ENCODE measurements at regions not wholly inside any gene's neighbourhood (a gene's known extent, or its start where the extent isn't known, plus 50 kb on each side); places are given as distances from the start of the nearest gene placed in this dataset.
"Not testable (repeated sequence)": the region's sequence is repeated elsewhere in the genome, so short reads cannot be mapped to it uniquely, and the experiment has no call there.

DNA sequence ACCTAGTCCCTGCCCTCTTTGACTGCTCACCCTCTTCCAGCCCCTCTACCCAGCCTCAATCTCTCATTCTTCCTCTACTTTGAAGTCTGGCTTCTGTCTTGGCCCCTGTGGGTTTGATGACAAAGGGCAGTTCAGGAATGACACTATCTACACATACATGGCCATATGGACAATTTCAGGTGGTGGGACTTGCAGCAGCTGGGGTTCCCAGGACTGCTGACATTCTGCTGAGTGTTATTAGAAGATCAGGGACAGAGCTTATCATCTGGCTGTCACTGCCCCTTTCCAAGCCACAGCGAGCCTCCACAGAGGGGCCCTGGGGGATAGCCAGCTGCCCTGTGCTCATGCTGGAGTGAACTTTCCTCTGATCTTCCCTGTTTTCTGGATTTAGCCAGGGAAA is 97.4 kb upstream of the IPO9 start:
- DNase-seq: no peak

GRCh38 chr1:201732351-201732750 is 96.6 kb upstream of the IPO9 start:
- no peak for DNase-seq

DNA sequence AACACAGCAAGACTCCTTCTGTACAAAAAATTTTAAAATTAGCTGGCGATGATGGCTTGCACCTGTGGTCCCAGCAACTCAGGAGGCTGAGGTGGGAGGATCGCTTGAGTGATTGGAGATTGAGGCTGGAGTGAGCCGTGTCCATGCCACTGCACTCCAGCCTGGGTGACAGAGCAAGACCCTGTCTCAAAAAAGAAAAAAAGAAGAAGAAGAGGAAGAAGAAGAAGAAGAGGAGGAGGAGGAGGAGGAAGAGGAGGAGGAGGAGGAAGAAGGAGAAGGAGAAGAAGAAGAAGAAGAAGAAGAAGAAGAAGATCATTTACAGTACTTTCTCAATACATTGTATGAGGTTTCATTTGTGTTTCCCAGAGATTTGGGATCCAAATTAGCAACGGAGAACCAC is 94.7 kb upstream of the IPO9 start:
- DNase-seq: not testable (repeated sequence)

DNA sequence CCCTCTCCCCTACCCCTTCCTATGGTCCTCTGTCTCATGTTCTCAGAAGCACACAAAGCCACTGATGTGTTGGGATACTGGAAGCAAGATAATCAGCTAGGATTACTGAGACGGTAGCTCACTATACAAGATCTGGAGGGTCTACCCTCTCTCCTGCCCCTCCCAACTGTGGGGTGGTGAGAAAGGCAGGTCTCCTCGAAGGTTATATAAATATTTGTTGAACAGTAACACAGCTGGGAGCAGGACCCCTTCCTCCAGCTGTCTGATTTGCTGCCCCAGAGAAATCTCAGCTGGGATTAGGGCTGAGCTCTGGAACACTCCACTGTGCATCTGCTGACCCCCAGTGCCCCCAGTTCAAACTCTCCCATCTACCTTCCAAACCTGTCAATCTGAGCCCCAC is 94.2 kb upstream of the IPO9 start:
- no peak for DNase-seq

GRCh38 chr1:201736707-201737320 is 92.1 kb upstream of the IPO9 start:
- DNase-seq: no peak

GRCh38 chr1:201737352-201738060 is 91.5 kb upstream of the IPO9 start:
- no peak for DNase-seq

DNA sequence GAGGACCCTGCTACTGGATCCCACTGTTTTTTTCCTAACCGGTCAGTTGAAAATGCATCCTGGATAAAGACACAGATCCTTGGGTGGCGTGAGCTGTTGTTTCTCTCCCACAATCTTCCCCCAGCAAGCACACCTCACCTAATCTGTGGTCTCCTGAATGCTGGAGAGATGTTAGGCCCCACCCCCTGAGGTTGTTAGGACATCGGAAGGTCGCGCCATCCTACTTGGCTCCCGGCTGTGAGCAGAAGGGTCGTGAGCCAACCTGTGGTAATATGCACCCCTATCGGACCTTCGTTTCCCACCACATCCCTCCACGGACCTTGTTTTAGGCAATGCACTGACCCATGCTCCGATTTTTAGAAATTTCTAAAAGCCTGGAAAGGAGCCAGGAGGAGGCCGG is 89.9 kb upstream of the IPO9 start:
- no peak for DNase-seq

GRCh38 chr1:201739492-201740085 is 89.4 kb upstream of the IPO9 start:
- no peak for DNase-seq

DNA sequence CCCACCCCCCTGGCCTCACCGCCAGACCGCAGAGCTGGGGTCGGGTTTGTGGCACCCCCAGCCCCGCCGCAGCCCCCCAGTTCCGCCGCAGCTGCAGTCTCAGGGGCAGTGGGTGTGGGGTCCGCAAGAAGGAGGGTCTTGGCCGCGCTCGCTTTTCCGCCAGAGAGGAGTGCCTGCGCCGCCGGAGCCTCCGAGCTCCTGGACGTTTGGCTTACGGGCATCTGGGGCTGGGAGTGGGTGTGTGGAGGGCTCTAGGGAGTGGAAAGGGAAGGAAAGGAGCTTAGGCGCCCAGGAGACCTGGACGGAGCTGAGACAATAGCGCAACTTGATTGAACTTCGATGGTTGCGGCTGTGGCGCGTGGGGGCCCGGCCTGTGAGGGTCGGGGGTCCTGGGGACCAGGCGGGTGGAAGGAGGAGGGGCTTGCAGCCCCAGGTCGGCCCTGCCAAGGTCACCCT is 88.8 kb upstream of the IPO9 start:
- no peak for DNase-seq

DNA sequence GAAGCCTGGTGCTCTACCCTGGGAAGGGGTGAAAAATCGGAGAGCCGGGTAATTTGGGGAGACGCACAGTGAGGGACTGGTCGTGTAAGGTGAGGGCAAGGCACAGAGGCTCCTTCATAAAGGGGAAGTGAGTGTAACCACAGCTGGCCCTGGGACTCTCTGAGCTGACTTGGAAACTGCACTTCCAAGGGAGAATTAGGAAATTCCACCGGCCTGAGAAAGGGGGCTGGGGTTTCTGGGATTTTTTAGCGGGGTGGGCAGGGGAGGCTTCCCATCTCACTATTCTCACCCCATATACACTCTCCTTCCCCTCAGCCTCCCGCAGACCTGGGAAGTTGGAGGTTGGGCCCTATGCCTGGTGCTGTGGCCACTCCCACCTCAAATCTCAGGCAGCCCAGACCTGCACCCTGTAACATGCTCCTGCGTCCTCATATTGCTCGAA is 88.3 kb upstream of the IPO9 start:
- DNase-seq: no peak

GRCh38 chr1:201741763-201742342 is 87.1 kb upstream of the IPO9 start:
- DNase-seq: no peak

DNA sequence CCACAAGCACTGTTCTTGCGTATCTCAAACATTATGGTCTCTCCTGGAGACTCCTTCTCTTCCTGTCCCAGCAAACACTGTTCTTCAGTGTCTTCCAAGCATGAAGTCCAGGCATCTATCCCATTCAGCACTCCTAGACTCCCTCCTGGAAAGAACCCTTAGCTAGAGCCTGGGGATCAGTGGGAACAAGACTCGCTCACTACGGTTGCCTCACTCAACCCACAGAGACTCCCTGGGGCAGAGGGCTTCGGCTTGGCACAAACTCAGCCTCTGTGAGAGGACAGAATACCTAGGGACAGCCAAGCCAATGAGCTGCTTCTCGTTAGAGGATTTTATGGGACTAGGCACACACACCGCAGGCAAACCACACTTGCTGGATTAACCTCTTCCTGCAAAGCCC is 86.5 kb upstream of the IPO9 start:
- no peak for DNase-seq

GRCh38 chr1:201742955-201743805 is 85.8 kb upstream of the IPO9 start:
- DNase-seq: no peak

GRCh38 chr1:201745023-201745422 is 83.9 kb upstream of the IPO9 start:
- DNase-seq: no peak

- no peak for DNase-seq
These were observed 82.8 kb upstream of the IPO9 start for GRCh38 chr1:201746156-201746555.

DNA sequence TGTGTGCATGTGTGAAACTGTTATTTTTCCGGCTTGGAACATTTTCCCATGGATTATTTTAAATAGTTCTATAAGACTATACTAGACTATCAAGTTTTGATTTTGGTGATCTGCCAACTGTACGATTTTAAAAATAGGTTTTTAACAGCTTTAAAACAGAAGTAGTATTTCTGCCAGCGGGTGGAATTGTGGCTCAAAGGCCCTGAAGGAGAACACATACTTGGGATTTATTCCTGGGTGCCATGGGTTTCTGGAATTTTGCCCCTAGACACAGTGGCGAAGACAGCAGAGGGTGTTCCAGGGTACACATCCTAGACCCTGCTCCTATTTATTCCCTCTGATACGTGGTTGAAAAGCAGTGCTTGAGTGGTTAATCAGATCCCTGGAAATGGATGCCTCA is 81.7 kb upstream of the IPO9 start:
- no peak for DNase-seq

DNA sequence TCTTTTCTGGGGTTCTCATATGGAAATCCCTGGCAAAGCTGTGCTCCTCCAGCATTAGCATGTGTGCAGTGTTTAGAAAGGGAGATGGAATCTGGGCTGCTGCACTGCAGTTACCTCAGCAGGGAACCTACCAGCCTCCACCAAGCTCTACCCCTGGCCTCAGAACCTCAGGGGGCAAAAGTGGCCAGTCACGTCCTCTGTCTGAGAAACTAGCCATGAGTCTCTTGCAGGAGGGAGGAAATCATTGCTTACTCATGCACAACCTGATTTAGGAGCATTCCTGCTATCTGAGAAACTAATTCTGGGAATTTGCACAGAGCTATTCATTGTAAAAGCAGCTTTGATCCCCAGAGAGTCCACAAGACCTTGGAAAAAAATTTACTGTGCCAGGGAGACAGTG is 80.6 kb upstream of the IPO9 start:
- no peak for DNase-seq

DNA sequence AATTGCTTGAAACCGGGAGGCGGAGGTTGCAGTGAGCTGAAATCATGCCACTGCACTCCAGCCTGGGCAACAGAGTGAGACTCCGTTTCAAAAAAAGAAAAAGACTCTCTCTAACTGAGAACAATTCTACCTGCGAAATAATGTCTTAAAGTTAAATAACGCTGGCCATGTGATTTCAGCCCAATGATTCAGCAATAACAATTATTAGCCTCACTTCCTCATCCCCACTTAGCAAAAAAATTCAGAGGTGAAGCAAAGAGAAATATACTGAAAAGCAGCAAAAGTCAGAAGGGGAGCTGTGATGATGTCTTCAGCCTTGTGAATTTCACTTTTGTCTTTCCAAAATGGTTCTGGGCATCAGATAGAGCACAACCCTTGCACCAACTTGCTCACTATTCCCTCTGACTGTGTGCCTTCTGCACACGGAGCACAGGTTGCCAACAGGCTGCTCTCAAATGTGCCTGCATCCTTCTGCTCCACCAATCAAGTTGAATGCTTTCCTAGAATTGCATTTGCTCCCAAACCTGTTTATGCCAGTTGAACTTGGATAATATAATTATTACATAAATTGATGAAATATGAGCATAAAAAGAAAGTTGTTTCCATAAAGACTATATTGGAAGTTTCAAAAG is 79.8 kb upstream of the IPO9 start:
- no peak for DNase-seq

DNA sequence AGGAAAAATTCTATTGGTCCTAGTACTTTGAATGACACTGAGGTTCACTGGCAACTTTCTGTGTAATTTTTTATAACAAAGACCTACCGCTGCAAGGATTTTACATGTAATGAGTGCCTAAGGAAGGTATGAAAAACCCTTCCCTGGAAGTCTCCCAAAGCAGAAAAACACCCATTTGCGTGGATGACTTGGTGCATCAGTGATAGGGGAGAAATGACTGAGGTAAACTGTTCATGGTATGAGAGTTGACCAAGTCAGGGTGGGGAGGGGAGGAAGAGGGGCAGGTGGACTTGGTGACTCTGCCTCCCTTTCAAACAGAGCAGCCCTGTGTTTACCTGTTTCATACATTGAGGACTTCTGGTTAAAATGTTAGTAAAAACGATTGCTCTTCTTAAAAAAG is 78.8 kb upstream of the IPO9 start:
- no peak for DNase-seq

DNA sequence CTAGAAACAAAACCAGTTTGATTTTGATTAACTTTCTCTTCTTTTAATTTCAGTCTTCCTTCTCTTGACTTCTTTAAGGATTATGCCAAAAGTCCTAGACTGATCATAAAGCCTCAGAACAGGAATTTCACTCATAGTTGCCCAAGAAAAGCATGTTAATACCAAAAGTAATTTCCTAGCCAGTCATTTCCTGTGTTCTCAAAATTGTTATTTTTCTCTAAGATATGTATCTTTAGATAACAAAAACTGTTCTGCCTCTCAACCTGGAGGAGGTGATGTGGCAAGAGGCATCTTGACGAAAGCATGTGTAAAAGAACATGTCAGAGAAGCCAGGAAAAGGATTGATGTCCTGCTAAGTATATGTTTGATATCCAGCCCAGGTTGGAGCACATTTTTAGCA is 78.0 kb upstream of the IPO9 start:
- no peak for DNase-seq

DNA sequence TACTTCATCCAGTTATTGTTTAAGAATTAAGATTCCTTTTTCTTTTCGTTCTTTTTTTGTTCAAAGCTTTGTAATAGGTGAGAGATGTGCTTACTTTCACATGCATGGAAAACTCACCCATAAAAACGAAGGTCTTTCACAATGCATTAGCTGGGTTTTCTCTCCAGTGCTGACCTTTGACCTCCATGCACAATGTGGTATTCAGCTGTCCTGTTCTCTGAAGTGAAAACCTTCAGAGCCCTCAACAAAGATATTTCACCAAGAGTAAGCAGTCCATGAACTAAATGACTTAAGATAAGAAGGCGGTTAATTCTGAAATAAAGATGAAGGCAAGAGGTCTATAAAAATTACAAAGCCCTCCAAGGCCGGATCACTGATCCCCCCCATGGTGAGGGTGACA is 77.1 kb upstream of the IPO9 start:
- DNase-seq: no peak

DNA sequence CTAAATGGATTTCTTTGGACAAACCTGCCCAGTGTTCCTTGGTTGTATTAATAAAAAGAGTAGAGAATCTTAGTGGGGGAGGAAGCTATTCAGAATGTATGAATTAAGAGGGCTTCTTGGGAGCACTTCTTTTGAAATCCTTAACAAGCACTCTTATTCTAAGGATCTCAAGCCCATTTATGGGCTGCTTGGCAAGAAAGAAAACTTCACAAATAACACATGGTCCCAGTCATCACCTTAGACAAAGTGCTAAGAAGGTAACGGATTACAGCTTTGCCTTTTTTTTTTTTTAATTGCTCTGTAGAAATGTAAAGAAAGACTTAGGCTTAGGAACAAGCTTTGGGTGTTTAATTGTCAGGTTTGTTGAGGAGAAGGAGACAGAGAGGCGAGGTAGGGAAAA is 76.6 kb upstream of the IPO9 start:
- DNase-seq: no peak

GRCh38 chr1:201753492-201753891 is 75.5 kb upstream of the IPO9 start:
- no peak for DNase-seq

All from NCI-H1436 (cell line).